GM18861 (cell line): ENCODE measurements at regions not wholly inside any gene's neighbourhood (a gene's known extent, or its start where the extent isn't known, plus 50 kb on each side); places are given as distances from the start of the nearest gene placed in this dataset.
"Not testable (repeated sequence)": the region's sequence is repeated elsewhere in the genome, so short reads cannot be mapped to it uniquely, and the experiment has no call there.

Source experiments
- ATAC-seq: cut with Tn5 transposase; IDR thresholded peaks from one replicate; pipeline ENCODE4 v1.9.1; 2021; ENCODE audit not compliant: unreplicated experiment

DNA sequence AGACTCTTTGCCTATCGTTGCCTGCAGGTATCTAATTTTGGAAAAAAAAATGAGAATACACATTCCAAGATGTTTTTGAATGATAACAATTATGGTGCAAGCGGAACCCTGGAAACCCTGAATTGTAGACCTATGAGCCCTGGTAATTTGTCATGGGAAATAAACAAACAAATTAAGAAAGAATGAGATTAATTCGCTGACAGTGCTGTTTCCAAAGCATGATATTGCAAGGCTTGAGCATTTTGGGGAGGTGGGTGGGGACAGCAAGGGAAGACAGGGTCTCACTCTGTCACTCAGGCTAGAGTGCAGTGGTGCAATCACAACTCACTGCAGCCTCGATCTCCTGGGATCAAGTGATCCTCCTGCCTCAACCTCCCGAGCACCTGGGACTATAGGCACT lies 900.3 kb downstream of the IPMK start:
- ATAC-seq: no peak

DNA sequence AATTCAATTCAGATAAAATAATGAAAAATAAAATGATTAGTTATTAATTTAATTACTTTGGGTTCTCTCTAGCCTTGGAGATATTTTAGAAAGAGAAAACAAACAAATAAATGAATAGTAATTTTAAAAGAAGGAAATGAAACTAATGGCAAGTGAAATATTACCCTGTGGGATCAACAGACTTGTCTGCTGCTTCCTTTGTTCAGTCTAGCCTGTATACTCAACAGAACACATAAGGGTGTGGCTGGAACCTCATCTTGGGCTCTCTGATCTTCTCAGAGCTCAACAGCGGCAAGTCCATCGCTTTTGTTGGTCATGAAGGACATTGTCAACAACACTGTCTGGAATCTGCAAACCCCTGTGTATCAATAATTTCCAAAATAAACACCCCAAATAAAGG lies 904.9 kb downstream of the IPMK start:
- ATAC-seq: peak; percentile 86

DNA sequence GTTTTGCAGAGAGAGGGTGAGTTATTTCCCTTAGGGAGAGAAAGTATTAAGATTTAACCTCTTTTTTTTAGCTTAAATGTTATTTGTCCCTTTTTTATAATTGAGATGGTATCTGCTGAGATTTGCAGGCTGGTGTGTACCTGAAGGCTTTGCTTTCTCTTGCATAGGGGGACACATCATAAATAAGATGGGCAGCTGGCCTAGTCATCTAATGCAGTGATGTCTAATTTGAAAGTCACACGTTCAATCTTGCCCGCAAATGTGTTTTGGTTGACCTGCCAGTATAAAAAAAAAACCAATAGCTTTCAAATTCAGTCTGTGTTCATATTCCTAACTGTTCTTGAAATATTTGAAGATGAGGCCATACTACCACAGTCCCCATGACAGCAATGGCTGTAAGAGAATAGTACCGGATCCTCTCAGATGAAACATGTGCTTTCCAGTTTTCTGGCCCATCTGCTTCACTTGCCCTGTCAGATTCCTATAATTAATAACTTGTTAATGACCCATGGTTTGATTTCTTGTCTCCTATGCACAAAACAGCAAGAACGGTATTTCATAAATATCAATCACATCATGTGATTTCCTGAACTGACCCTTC lies 914.2 kb downstream of the IPMK start:
- no peak for ATAC-seq

DNA sequence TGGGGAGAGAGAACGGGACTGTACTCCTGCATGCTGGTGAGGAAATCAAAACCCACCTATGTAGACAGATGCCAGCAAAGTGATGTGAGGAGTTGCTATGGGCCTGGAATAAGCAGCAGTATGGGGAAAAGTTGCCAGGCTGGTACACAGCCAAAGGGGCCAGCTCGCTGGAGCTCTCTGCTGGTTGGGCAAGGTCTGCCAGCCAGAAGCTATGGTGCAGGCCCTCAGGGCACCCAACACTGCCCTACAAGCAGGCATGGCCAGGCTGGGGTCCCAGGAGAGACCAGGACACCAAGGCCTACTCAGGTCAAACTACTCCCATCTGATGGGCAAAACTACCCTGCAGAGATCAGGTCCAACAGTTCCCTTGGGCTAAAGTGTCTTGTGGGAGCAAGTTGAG lies 916.6 kb downstream of the IPMK start:
- no peak for ATAC-seq

DNA sequence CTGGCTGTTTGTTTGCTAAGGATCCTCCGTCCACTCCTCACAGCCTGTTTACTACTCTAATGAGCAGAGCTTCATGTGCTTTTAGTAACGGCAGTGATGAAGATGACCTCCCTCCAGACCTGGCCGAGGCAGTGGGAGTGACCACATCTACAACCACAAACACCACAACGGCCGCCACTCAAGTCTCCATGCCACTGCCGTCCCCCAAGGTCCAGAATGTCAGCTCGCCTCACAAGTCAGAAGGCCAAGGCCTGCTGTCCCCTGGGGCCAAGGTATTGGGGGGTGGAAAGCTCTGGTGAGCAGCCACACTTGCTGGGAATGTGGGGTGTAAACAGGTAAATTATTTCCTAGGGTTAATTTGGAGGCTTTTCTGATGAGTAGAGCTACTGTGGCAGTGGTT lies 926.4 kb downstream of the IPMK start:
- ATAC-seq: no peak

DNA sequence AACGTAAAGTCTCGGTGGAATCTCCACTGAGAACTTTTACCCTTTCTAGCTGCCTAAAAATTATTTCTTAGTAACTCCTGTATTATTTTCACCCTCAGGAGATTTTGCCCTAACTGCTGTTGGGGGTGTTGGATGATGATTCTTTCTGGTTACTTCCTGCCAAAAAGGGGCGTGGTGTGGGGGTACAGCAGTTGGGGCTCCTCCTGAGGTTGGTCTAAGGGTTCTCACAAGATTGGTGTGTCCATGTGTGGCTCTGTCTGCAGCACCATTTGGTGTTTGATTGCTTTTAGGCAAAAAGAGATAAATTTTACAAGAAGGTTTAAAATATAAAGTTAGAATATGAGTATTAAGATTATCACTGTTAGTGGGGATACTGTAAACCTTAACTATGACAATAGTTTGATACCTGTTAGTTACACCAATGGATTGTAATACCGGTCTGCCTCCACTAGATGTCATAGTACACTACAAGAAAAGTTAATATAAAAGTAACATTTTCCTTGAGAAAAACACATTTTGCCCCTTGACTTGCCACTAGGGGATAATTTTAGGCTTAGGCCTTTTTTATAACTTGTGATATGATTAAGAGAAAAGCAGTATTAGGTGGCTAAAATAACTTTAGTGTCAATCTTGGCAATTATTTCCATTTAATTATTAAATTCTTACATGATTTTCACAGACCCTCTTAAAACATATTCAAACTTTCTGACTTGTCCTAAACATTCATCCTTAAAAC lies 928.7 kb downstream of the IPMK start:
- ATAC-seq: peak; percentile 69

DNA sequence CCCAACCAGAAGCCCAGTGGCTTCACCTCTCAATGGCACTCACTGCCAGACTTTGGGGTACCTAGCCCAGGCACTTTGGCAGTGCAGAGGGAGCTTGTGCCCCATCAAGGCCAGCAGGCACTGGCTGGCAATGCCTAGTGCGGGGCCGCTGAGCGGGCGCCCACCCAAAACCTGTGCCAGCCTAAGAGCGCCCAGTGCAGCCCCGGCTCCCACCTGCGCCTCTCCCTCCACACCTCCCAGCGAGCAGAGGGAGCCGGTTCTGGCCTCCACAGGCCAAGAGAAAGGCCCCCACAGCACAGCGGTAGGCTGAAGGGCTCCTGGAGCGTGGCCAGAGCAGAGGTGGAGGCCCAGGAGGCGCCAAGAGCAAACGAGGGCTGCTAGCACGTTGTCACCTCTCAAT lies 930.8 kb downstream of the IPMK start:
- ATAC-seq: no peak

DNA sequence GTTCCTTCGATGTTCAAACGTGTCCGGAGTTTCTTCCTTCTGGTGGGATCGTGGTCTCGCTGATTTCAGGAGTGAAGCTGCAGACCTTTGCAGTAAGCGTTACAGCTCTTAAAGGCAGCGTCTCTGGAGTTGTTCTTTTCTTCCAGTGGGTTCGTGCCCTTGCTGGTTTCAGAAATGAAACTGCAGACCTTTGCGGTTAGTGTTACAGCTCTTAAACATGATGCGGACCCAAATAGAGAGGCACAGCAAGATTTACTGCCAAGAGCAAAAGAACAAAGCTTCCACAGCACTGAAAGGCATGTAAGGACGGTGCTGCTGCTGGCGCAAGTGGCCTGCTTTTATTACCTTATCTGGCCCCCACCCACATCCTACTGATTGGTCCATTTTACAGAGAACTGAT lies 931.4 kb downstream of the IPMK start:
- ATAC-seq: no peak

DNA sequence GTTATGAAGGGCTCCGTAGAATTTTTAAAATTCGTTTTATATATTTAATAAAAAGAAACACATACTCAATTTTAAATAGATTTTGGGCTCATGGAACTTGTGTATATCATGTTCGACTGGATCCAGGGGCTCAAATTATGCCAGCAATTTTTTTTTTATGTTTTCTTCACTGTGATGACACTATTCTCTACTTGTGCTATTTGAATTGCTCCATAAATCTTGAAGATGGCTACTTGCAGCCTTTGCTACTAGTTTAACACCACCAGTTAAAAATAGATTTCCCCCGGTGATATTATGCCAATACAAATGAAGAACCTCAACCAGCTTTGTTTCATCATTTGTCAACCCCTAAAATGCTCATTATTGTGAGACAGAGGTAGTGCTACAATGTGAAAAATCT lies 933.2 kb downstream of the IPMK start:
- no peak for ATAC-seq

DNA sequence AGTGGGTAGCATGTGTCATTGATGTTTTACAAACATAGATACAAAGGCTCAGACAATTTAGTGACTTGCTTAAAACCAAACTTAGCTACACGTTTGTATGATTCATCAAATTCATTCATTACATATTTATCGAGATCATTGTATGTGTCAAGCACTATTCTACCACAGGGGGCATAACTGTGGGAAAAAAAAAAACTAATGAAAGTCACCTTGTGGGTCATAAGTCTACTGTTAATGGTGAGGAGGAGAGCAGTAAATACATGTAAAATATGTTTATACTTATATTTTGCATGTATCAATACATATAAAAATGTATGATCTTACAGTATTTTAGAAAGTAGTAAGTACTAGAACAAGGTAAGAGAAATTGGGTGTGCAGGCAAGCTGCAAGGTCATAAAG lies 933.8 kb downstream of the IPMK start:
- ATAC-seq: no peak

DNA sequence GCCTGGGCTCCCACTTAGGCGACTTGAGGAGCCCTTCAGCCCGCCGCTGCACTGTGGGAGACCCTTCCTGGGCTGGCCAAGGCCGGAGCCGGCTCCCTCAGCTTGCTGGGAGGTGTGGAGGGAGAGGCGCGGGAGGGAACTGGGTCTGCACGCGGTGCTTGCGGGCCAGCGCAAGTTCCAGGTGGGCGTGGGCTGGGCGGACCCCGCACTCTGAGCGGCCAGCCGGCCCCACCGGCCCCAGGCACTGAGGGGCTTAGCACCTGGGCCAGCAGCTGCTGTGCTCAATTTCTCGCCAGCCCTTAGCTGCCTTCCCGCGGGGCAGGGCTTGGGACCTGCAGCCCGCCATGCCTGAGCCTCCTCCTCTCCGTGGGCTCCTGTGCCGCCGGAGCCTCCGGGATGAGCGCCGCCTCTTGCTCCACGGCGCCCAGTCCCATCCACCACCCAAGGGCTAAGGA lies 946.3 kb downstream of the IPMK start:
- ATAC-seq: not testable (repeated sequence)

DNA sequence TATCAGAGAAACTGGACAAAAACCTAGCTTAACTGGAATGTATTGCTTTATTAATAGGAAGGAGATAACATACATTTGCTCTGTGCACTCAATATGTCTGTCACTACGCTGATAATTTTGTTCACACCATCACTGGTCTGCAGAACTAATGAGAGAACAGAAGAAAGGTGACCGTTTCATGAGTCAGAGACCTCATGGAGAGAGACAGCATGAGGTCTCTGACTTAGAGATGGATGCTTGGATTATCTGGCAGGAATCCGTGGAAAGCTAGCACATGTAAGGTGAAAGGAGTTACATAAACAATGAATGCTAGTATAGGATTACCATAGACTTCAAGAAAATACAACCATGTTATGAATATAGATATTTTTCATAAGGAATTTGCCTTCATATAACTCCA lies 947.3 kb downstream of the IPMK start:
- no peak for ATAC-seq

DNA sequence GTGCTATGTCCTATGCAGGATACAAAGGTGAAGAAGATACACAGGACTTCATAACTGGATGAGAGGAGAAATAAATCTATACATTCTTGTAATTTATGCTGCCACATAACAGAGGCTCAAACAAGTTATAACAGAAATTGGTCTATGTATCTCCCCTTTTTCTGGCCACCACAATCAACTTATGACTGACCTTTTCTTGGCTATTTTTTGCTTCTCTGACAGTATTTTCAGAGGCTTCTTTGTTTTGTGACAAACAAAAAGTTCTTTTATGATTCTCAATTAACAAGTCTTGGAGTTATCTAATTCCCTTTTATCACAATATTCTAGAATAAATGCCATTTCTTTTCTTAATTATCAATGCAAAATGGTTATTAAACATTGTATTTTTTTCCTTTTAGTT lies 953.0 kb upstream of the ZWINT start:
- no peak for ATAC-seq

DNA sequence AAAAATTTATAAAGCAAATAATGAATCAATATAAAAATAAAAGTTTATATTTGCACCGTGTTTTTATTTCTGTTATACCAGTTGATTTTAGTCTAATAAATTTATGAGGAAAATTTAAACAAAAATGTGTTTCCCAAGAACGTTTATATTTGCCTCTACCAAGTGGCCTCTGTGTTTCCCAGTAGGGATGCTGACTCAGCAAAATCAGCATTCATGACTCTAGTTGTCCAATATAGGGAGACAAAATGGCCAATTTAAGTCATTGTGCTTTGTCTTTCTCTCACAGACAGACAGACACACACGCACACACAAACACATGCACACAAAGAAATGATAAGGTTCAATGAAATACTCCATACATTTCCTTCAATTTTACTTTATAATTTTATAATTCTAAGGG lies 942.5 kb upstream of the ZWINT start:
- no peak for ATAC-seq

DNA sequence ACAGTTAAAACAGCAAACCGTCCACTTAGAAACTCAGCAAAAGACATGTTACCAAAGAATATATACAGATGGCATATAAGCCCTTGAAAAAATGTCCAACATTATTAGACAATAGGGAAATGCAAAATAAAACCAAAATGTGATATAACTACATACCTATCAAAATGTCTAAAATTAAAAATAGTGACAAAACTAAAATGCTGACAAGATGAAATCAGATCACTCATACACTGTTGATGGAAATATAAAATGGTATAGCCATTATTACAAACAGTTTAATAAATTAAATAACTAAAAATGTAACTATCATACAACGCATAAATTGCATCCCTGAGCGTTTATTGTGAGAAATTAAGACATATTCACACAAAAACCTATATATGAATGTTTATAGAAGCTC lies 939.7 kb upstream of the ZWINT start:
- no peak for ATAC-seq

DNA sequence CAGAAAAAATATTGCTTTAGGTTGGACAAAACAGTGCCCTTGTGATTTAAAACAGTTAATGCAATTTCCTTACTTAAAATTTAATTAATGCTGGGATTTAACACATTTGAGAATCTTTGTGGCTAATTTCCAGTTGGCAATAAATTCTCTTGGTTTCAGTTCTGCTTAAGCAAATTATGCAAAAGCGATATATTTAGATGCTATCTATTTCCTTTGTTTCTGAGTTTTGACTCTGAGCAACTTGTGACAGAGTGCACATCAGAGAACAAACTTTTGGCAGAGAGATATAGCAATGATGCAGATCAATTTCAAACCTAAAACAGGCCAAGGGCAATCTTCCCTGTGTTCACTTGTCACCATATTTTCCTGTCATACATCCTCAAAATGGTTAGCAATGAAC lies 933.6 kb upstream of the ZWINT start:
- ATAC-seq: no peak

DNA sequence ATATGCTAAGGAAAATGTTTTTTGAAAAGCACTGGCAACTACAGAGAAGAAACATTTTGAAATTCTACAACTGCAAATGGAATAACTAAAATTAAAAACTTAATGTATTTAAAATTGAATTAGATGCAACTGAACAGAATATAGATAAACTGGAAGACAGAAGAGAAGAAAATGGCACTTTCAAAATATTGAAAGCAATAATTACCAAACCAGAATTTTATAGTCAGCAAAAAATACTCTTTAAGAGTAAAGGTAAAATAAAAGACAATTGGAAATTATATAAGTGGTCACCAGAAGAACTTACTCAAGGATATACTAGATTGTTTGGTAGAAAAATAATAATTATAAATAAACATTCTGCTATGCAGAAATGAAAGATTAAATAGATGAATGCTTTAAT lies 927.7 kb upstream of the ZWINT start:
- no peak for ATAC-seq

DNA sequence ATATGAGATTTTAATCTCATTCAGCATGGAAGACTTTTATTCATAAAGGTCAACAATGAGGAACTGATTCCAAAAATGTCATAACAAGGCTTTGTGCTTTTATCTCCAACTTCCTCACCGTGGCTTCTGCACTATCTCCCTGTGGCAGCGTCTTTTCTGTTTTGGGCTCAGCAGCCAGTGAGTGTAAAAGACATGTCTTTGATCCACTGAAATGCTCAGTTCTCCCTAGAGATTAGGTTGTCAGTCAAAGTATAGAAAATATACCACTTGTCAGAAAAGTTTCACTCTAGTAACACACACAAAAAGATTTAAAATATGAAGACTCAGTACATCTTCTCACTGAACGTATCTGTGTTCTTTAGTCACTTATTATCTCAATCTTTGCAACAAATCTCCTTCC lies 901.8 kb upstream of the ZWINT start:
- no peak for ATAC-seq

DNA sequence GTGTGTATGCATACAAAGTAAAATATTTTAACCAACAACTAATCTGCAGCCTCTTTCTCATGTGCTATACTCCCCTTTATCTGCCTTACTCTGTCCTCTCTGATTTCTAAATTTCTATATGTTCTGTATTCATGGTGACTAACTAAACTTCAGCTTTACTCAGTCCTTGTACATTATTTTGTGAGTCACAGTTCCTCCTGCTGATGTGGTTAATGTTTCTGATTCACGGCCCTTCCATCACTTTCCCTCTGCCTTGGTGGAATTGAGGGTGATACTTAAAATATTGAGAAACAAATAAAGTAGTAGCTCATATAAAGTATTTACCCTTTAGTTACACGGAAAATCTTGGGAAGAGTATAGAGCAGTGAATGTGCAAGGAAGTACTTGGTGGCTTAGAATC lies 899.1 kb upstream of the ZWINT start:
- ATAC-seq: no peak

DNA sequence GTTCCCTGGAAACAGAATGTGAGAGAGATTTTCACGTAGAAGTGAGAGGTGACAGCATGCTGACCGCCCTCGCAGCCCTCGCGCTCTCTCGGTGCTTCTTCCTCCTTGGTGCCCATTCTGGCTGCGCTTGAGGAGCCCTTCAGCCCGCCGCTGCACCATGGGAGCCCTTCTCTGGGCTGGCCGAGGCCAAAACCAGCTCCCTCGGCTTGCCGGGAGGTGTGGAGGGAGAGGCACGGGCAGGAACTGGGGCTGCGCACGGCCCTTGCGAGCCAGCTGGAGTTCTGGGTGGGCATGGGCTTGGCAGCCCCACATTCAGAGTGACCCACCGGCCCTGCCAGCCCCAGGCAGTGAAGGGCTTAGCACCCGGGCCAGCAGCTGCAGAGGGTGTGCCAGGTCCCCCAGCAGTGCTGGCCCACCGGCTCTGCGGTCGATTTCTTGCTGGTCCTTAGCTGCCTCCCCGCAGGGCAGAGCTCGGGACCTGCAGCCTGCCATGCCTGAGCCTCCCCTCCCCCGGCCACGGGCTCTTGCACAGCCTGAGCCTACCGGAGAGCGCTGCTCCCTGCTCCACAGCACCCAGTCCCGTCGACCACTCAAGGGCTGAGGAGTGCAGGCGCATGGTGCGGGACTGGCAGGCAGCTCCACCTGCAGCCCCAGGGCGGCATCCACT lies 888.7 kb upstream of the ZWINT start:
- no peak for ATAC-seq

DNA sequence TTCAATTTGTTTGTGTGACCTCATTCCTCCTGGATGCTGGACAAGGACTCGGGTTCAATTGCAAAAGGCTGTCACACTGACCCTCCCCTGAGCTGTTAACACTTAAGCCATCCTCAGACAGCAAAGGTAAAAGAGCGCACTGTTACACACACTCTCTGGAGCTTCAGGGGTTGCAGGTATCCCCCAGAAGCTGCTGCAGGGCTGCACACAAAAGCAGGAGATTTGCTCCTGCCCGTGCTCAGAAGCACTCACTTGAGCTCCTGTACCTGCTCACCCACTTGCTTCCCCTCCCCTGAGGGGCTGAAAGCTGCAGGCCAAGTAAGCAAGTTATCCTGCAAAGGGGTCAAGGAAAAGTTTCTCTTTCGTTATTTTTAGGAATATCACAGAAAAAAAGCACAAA lies 886.2 kb upstream of the ZWINT start:
- no peak for ATAC-seq

DNA sequence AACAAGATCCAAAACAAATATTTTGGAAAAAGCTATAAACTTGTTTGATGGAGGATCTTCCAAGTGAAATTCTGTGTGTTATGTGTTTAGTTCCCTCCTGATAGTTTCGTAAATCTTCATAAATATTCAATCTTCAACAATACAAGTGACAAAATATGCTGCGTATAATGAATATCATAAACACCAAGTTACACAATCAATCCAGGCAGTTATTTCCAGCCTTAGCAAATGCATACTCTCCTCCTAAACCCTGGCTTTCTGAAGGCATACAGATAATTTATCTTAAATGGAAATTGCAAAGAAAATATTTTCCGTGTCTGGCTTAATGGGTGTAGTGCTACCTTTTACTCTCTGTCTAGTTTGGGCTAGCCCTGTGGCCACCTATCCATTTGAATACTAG lies 864.9 kb upstream of the ZWINT start:
- no peak for ATAC-seq

DNA sequence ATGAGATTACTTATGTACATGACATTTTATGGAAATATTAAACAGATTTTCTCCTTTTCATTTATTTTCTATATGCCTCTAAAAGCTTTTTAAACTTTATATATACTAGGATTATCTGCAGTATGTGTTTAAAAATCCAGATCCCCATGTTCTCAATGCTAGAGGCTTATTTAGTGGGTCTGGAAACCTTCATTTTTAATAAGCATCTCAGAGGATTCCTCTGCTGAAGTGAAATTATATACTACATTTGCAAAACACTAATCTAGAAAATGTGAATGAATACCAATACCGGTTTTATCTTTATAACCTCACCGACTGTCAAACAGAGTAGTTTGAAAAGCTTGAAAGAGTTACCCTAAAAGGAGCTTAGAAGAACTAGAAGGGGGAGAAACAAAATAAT lies 863.8 kb upstream of the ZWINT start:
- ATAC-seq: no peak
